TTC549 (cell line): ENCODE measurements at regions not wholly inside any gene's neighbourhood (a gene's known extent, or its start where the extent isn't known, plus 50 kb on each side); places are given as distances from the start of the nearest gene placed in this dataset.
"Not testable (repeated sequence)": the region's sequence is repeated elsewhere in the genome, so short reads cannot be mapped to it uniquely, and the experiment has no call there.

Experiments used
- FAIRE-seq: peaks from 2 replicates; lab custom pipeline; 2012; peaks lifted over from hg19 to GRCh38; lab: Jason Lieb, UNC

DNA sequence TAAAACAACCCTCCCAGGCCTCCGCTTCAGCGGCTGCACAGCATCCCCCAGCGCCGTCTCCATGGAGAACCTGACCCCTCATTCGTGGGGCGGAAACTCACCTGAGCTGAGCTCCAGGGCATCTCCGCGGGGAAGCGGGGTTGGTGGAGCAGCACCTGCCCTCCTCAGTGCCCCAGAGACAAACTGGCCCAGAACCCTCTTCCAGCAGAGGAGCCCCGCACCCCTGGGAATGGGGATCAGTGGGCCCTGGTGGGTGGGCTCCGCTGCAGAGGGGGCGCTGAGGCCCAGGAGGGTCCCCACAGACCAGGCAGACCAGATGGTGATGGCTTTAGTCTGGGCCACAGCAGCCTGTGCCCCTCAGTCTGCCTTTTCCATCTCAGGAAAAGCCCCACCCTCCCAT, 261.2 kb downstream of the ADGRD1 start:
- not testable (repeated sequence) for FAIRE-seq

DNA sequence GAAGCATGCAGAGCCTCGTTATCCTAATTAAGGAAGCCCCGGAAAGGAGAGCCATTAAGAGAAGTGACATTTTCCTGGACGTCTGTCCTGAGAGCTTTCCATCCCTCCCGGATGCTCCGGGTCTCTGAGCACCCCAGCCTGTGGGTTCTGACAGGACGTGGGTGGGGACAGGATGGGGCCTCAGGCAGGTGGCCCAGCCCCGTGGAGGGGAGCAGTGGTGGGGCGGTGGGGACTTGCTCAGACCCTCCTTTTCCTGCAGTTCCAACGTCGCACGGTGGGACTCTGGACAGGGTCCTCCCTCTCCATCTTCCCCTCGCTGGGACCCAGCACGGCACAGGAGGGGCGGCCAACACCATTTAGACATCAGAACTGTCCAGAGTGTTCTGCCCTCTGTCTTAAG, 262.9 kb downstream of the ADGRD1 start:
- FAIRE-seq, result not testable (repeated sequence)

DNA sequence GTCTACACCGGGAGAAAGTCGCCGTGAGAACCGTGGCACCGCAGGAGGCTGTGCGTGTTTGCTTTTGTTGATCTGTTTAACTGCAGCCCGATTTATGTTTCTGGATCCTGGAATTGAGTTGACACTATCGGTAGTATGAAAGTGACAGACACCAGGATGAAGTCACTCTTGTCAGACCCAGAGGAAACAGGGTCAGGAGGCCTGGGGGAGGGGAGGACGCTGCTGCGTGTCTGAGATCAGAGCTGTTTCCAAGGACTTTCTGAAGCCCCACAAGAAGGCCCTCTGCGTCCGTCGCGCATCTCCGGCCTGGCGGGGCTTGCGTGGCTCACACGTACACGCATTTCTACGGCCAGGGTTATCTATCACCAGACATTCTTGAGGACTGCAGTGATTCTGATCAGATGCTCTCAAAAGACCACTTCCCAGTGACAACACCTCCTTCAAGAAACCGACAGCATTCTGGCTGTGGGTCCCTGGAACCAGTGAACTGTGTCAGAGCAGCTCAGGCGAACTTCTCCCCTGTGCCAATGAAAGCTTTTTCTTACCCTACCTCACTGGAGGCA, 263.4 kb downstream of the ADGRD1 start:
- no peak for FAIRE-seq

DNA sequence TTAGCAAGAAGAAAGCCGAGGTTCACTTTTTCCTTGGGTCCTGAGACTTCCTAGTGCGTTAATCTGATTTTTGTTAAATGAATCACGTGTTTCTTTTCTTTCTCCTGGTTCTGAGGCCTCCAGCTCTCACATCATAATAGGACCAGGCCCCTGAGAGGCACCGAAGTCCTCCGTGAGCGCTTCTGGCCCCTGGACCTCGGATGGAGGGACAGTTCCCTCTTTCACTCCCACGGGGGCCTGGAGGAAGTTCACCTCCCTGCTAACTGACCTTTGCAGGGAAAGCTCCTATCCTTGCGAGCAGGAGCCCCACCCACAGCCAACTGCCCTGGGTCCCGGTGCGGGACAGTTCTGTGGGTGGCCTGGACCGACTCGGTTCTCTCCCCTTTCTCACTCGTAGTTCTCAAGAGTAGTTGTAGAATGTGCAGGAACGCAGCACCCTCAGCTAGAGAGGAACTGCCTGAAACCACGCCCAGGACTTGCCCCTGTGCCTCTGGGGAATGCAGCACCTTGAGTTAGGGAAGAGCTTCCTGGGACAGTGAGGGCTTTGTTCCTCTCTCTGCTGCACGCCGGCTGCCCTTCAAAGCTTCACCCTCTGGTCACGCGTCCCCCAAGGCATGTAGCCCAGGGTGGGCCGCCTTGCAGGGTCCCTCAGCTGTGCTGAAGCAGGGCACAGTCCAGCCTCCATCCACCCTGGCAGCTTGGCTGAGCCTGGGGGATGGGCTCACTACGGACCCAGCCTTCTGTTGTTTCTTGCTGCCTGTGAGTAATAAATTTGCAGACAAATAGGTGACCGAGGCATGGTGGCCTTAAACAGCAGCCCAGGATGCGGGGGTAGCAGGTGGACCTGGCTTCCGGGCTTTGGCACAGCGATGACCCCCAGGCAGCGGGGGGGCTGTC, 264.6 kb downstream of the ADGRD1 start:
- FAIRE-seq, result no peak

DNA sequence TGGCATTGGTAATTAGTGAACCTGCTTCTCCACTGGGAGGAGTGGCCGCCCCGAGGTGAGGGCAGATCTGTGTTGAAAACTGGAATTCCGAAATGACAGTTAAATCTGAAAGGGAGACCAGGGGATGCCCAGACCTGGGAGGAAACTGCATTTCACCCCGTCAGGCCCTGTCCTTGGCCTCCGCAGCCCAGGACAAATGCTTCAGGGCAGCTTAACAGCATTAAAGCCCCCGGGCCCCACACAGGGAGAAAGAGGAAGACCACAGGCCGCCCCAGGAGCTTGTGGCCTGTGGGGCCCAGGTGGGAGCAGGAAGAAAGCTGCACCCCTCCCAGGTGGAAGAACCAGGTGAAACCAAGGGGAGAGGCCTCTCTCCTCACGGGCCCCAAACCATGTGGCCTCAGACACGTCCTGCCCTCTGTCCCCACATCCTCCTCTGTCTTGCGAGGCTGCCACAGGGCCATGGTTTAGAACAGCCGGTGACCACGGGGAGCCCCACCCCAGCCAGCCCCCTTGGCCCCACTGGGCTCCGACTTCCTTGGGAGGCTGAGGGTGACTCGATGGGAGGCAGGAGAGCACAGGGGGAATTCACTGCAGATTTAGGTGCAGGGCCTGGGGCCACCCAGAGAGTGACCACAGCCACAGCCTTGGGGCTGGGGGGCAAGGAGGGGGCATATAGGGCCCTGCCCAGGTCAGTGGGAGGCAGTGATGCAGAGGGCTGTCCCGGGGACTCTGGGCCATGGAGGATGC, 265.4 kb downstream of the ADGRD1 start:
- no peak for FAIRE-seq

DNA sequence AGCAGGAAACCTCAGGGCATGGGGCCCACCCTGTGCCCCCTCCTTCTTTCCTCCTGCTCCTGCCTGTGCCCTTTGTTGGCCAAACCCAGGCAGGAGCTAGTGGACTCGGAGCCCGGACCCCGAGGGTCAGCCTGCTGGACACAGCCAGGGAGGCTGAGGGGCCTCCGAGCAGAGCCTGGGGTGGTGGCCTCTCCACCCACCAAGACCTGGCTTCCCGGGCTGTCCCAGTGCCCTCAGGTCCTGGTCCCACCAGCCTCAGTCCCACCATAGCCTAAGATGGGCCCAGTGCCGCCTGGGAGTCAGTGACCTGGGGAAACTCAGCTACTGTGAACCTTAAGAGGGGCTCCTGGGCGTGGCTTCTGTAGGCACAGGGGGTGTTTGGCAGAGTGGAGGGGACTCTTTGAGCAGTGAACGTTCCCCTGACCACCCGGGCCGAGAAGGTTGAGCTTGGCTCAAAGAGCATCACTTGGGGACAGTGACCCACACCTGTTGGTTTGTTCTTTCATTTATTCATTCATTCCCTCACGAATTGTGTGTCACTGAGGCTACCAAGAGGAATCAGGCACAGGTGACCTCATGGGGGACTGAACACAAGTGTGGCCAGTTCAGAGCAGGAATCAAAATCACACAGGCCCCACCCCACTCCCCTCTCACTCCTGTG, 266.1 kb downstream of the ADGRD1 start:
- no peak for FAIRE-seq

DNA sequence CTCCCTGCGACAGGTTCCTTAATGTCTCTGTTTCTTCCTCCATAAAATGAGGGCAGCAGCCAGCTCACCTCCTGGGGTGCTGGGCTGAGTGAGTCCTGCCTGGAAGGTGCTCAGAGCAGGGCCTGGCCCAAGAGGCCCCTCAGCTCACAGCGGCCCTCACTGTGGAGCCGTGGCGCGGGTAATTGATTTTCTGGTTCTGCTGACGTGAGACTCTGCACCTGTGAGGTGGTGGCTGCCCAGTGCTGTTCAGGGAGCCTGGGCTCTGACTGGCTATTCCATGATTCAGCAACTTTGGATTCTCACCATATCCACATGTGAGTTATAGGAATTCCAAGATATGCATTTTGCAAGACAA, 266.6 kb downstream of the ADGRD1 start:
- FAIRE-seq, result no peak

DNA sequence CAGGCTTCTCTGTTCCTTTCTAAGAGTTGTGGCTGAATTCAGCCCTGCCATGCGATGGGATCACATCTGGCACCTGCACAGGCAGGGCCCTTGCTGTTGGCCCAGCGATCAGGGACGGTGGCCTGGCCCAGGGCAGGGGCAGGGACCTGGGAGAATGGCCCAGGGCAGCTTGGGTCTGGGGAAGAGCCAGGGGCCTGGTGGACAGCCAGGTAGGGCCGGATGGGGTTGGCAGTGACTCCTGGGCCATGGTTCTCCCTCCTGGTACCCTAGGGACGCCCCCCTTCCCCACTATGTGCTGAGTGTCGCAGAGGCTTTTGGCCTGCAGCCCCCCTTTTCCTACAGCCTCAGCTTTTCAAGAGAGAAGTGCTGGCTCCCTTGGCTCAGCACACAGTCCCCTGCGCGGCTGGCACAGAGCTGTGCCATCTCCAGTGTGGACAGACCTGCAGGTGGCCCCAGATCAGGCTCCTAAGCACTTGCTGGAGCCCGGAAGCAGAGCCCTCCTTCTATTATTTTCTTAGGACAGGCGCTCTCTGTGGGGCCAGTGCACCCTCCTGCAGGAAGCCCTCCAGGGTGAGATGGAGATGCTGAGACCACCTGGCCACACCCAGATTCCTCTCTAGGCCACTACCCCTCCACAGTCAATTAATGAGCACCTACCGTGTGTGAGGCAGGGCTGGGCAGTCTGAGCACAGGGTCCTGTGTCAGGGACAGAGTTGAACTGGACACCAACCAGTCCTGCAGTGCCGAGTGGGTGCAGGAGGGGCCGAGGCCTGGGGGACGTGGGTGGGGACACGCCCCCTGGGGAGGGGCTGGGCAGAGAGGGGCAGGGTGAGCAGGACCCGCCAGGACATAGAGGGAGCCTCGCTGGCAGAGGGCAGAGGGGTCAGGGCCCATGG, 267.6 kb downstream of the ADGRD1 start:
- no peak for FAIRE-seq

DNA sequence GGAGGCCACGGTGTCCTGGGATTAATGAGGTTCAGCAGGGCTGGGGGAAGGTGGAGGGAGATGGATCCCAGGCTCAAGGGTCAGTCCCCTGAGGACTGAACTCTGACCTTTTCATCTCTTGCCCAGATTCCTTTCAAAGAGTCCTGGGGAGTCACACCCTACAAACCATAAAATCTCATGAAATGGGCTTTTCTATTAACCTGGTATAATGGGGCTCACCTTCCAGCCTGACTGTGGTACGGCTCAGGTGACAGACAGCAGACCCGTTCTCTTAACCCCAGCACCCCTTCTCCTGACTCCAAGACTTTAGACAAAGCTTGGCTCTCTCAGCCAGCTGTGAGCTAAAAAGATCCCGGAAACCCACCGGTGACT, 268.2 kb downstream of the ADGRD1 start:
- no peak for FAIRE-seq

DNA sequence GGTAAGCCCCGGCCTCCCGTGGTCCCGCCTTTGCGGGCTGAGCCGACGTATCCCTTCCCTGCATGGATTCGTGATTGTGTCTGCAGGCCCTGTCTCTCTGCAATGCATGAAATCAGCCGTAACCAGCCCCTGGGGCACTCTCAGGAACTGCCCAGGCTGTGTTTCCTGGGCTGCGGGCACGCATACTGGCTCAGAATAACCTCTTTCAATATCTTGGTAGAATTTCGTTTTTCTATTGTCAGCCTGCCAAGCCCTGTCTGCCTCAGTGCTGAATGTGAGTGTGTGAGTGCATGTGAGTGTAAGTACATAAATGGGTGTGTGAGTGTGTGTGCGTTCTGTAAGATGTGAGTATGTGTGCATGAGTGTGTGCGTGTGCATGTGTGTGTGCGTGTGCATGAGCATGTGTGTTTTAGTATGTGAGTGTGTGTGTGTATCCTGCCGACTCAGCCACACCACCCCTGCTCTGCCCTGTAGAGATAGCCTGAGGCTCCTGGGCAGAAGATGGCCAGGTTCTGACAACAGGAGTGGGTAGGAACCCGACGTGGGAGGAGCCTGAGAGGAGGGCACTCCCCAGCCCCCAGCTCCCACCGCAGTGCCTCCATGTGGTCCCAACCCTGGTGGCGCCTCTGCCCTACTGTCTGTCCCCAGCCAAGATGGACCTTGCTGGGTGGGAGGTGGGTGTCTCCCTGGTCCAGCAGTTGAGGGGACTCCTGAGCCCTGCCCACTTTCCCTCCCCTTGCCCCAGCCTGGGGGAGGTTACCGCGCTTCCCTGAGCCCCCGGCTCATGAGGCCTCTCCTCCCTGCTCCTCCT, 268.8 kb downstream of the ADGRD1 start:
- no peak for FAIRE-seq

DNA sequence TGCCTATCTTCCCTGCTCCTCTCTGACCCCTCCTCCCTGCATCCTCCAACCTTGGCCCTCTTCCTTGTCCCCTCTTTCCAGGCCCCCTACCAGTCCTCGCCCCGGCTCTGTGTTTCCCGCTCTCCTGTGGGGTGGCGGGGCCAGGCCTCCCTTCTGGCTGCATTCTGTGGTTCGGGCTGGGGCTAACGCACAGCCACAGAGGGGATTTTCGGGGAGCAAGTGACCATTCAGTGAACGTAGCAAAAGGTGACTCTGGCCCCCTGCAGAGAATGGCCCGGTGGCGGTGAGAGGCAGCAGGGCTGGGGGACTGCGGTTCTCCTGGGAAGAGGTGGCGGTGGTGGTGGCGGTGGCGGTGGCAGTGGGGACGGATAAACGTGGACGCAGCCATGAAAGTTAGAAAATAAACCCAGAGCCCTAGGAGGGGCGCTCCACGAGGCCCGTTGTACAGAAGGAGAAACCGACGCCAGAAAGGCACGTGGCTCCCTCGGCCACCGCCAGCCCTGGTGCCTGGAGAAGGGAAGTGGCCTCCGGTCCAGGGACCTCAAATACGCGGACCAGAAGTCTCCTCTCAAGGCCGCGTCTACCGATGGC, 269.6 kb downstream of the ADGRD1 start:
- no peak for FAIRE-seq

DNA sequence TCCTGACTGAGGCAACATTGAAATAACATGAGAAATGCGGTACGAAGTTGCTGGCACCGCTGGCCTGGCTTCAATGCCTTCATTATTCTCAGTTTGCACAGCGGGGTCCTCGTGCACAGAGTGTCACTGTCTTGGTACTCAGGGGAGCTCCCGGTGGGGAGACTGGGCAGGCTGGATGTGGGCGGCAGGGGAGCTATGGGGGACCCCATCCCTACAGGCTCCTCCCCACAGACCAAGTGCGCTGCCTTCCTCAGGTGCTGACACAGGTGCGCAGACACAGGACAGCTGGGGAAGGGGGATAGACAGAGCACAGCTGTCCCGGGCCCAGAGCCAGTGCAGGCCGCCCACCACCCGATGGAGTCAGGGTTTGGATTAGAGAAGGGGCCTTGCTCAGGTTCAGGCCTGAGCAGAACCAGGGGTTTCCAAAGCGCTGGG, 270.1 kb downstream of the ADGRD1 start:
- no peak for FAIRE-seq

DNA sequence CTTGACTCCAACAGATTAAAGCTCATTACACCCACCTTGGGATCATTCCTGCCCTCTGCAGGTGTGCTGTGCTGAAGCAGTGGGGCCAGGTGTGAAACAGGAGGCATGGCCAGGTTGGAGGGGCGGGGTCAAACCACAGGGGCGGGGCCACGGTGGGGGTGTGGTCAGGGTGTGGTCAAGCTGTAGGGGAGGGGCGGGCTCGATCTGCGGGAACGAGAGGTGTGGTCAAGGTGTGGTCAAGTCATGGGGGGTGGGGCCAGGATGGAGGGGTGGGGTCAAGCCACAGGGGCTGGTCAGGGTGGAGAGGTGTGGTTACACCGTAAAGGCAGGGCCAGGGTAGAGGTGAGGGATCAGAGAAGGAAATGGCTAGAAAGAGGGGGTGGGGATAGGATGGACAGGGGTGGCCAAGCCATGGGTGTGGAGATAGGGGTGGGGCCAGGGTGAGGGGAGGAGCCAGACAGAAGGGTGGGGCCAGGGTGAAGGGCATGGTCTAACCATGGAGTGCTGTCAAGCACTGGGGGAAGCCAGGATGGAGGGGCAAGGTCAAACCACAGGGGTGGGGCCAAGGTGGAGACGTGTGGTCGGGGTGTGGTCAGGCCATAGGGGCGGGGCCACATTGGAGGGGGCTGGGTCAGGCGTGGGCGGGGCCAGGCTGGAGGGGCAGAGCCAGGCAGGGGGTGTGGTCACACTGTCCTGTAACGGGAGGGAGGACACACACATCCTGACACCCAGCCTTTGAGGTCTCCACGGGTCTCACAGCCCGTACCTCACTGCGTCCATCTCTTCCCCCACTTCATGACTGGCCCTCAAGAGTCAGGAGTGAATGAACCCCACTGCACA, 270.7 kb downstream of the ADGRD1 start:
- FAIRE-seq, result not testable (repeated sequence)

DNA sequence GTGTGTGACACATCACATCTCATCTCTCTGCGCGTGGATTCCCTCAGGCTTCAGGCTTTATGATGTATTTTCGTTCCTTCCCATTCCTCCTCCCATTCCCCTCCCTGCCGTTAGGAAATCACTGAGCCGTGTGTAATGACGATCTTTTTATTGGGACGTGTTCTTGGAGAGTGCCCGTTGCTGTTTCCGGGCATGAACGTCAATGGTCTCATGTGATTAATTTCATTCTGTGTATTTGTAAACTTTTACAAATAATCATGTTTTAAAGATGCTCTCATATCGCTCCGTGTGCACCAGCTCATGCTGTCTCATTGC, 271.3 kb downstream of the ADGRD1 start:
- not testable (repeated sequence) for FAIRE-seq

DNA sequence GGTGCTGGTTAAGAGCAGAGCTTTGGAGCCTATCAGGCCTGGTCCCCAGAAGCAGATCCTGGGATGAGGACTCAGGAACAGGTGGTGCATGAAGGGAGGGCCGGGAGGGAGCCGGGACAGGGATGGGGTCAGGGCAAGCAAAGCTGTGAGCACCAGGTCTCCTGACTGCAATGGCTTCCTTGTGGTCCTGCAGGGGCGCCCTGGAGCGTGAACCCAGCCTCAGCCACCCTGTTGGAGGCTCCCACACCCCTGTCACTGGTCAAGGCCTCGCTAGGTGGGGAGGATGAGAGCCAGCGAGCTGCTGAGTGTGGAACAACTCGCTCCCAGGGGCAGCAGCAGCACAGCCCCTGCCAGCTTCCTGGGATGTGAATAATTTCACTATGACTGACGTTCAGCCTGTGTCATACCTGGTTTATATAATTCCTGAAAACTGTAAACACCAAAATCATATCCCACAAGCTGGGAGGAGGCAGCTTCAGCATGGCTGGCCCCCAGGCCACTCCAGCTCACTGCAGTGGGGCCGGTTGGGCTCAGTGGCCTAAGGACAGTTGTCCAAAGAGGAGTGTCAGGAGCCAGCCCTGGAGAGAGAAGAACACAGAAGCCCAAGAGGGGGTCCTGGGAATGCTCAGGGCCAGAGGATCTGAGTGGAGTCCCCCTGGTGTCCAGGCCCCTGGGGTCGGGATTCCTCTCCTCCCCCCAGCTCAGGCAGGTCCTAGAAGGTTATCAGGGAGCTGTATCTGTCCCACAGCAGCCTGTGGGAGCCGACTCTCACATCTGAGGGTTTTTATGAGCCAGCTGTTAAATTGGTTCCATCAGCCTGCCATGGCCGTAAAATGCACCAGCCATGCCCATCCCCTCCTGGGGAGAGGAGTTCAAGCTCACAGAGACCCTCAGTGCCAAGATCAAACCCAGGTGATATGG, 272.9 kb downstream of the ADGRD1 start:
- no peak for FAIRE-seq

DNA sequence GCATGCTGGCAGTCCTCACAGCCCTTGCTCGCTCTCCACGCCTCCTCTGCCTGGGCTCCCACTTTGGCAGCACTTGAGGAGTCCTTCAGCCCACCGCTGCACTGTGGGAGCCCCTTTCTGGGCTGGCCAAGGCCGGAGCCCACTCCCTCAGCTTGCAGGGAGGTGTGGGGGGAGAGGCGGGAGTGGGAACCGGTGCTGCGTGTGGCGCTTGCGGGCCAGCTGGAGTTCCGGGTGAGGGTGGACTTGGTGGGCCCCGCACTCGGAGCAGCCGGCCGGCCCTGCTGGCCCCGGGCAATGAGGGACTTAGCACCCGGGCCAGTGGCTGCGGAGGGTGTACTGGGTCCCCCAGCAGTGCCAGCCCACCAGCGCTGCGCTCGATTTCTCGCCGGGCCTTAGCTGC, 273.9 kb downstream of the ADGRD1 start:
- not testable (repeated sequence) for FAIRE-seq

DNA sequence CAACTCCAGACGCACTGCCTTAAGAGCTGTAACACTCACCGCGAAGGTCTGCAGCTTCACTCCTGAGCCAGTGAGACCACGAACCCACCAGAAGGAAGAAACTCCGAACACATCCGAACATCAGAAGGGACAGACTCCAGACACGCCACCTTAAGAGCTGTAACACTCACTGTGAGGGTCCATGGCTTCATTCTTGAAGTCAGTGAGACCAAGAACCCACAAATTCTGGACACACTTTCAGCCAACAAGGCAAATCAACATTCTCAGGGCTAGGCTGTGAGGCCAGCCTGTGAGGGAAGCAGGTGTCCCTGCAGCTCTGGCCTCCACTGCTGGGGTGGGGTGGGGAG, 275.3 kb downstream of the ADGRD1 start:
- FAIRE-seq, result not testable (repeated sequence)
